AG09309 (cell line): ENCODE measurements at regions not wholly inside any gene's neighbourhood (a gene's known extent, or its start where the extent isn't known, plus 50 kb on each side); places are given as distances from the start of the nearest gene placed in this dataset.

ENCODE experiments used
- DNase-seq: peaks from one replicate; pipeline ENCODE4 v3.0.0-alpha.2; 2010; ENCODE audit warnings: low read depth
- H3K4me3 ChIP-seq: 2 replicates; pipeline ENCODE4 v1.5.1; 2011; ENCODE audit warnings: mild to moderate bottlenecking, low read depth, low read length, moderate library complexity; ENCODE audit not compliant: control insufficient read depth
- CTCF ChIP-seq: IDR thresholded peaks from 2 replicates; pipeline ENCODE4 v1.5.1; 2011; ENCODE audit warnings: mild to moderate bottlenecking, low read depth, low read length, inconsistent platforms; ENCODE audit not compliant: insufficient read depth, control insufficient read depth; ENCODE audit errors: missing control alignments

GRCh38 chr17:72366626-72367025, 245.8 kb downstream of the SOX9 start:
- no peak for TF ChIP-seq CTCF
- DNase-seq, result no peak
- no peak overlapping the region for H3K4me3 ChIP-seq

- DNase-seq, result no peak
- TF ChIP-seq CTCF, result no peak
- no peak overlapping the region for H3K4me3 ChIP-seq
Measured at GRCh38 chr17:72368191-72368590, 247.4 kb downstream of the SOX9 start.

- no peak for TF ChIP-seq CTCF
- no peak for DNase-seq
- no peak overlapping the region for H3K4me3 ChIP-seq
Measured at GRCh38 chr17:72369366-72369765, 248.5 kb downstream of the SOX9 start.

GRCh38 chr17:72370819-72371218, 250.0 kb downstream of the SOX9 start:
- TF ChIP-seq CTCF, result no peak
- DNase-seq, result peak; percentile 56
- H3K4me3 ChIP-seq, result no peak overlapping the region

GRCh38 chr17:72372185-72372584, 251.4 kb downstream of the SOX9 start:
- DNase-seq, result no peak
- no peak overlapping the region for H3K4me3 ChIP-seq
- no peak for TF ChIP-seq CTCF

GRCh38 chr17:72373910-72374741, 253.3 kb downstream of the SOX9 start:
- no peak for TF ChIP-seq CTCF
- H3K4me3 ChIP-seq, result no peak overlapping the region
- DNase-seq, result no peak
